ENCODE measurements at regions not wholly inside any gene's neighbourhood (a gene's known extent, or its start where the extent isn't known, plus 50 kb on each side); places are given as distances from the start of the nearest gene placed in this dataset.
A peak's percentile ranks its signal among the peaks of the same experiment; 100 is the strongest.

DNA sequence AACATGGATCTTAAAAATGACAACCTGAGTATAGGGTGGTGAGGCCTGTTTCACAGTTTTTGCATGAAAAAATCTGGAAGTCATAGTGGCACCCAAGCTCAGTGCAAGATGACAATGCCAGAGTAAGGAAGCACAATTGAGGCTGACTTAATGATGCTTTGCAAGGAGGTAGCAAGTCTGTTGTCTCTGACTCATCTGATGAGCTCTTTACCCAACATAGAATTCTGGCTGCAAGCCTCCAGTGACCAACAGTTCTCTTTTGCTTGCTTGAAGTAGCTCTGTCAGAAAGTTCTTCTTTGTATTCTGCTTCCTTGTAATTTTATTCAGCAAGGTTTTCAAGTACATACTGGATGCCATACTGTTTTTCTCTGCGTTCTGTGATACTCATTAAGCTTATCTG is 117.1 kb downstream of the FOXD2 start:
- DNase-seq, result peak; percentile 70
- H3K27me3 ChIP-seq (replicated peaks; ENCODE audit: insufficient read depth), result peaks cover 10% of the 10 kb centered on the region; the same call in 1 of the 2 replicates

DNA sequence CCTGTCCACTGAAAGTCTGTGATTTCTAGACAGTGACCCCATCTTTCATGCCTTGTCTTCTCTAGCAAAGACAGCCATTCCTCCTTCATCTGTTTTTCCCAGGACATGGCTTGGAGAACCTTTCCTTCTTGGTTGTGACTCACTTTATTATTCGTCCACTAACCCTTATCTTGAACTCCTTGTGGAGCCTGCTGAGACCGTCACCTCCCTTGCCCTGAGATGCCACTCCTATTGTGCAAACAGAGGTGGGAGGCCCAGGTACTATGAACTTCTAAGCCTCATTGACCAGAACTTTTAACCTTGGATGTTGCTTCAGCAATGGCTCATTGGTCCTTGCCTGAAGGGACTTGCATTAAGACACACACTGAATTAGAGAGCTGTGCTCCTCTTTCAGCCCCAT is 117.5 kb downstream of the FOXD2 start:
- Histone ChIP-seq H3K4me2 (ENCODE audit: unreplicated experiment) (no peak overlapping the region), H3K27me3 (replicated peaks; ENCODE audit: insufficient read depth) (peaks cover 10% of the 10 kb centered on the region; the same call in 1 of the 2 replicates), H3K9me2 (ENCODE audit: insufficient read depth) (no peaks in the 10 kb centered on the region), H3K9me3 (ENCODE audit: low read depth) (no peaks in the 10 kb centered on the region), H3F3A (ENCODE audit: insufficient read depth) (no peaks in the 10 kb centered on the region), H2AFZ (no peak overlapping the region), H3K27ac (no peak overlapping the region), H3K4me3 (no peak overlapping the region), H4K20me1 (ENCODE audit: insufficient read depth) (no peaks in the 10 kb centered on the region), H3K9ac (no peak overlapping the region), H3K79me2 (ENCODE audit: insufficient read depth) (no peaks in the 10 kb centered on the region), H3K36me3 (ENCODE audit: low read depth) (no peaks in the 10 kb centered on the region), H3K4me1 (ENCODE audit: insufficient read depth) (no peaks in the 10 kb centered on the region)
- TF ChIP-seq EZH2phosphoT487 (IDR thresholded peaks at IDR 0.05; ENCODE audit: insufficient read depth, low read depth) (no peak), EZH2 (IDR thresholded peaks at IDR 0.05; ENCODE audit: insufficient read depth, poor library complexity, severe bottlenecking) (no peak)
- in situ Hi-C loops (cut with MboI), result no loop called here
- no peak for DNase-seq
- WGBS, 2 experiments (ENCODE audit: low coverage in 1 of 2, low lambda C conversion rate in 2 of 2, missing lambda C conversion rate in 2 of 2), result 63 to 64% methylated on average over 2 of the region's 2 CpGs

More for the DNA sequence above, 117.1 kb downstream of the FOXD2 start:
- Histone ChIP-seq H3F3A (ENCODE audit: insufficient read depth) (no peaks in the 10 kb centered on the region), H3K9me2 (ENCODE audit: insufficient read depth) (no peaks in the 10 kb centered on the region), H3K9ac (no peak overlapping the region), H2AFZ (no peak overlapping the region), H4K20me1 (ENCODE audit: insufficient read depth) (no peaks in the 10 kb centered on the region), H3K27ac (no peak overlapping the region), H3K4me2 (ENCODE audit: unreplicated experiment) (no peak overlapping the region), H3K36me3 (ENCODE audit: low read depth) (no peaks in the 10 kb centered on the region), H3K4me3 (no peak overlapping the region), H3K9me3 (ENCODE audit: low read depth) (no peaks in the 10 kb centered on the region), H3K4me1 (ENCODE audit: insufficient read depth) (no peaks in the 10 kb centered on the region), H3K79me2 (ENCODE audit: insufficient read depth) (no peaks in the 10 kb centered on the region)
- TF ChIP-seq EZH2phosphoT487 (IDR thresholded peaks at IDR 0.05; ENCODE audit: insufficient read depth, low read depth) (no peak), EZH2 (IDR thresholded peaks at IDR 0.05; ENCODE audit: insufficient read depth, poor library complexity, severe bottlenecking) (no peak)
- 20 to 27% methylated on average over 1 of the region's 1 CpG for WGBS, 2 experiments (ENCODE audit: low coverage in 1 of 2, low lambda C conversion rate in 2 of 2, missing lambda C conversion rate in 2 of 2)
- in situ Hi-C loops (cut with MboI), result no loop called here

DNA sequence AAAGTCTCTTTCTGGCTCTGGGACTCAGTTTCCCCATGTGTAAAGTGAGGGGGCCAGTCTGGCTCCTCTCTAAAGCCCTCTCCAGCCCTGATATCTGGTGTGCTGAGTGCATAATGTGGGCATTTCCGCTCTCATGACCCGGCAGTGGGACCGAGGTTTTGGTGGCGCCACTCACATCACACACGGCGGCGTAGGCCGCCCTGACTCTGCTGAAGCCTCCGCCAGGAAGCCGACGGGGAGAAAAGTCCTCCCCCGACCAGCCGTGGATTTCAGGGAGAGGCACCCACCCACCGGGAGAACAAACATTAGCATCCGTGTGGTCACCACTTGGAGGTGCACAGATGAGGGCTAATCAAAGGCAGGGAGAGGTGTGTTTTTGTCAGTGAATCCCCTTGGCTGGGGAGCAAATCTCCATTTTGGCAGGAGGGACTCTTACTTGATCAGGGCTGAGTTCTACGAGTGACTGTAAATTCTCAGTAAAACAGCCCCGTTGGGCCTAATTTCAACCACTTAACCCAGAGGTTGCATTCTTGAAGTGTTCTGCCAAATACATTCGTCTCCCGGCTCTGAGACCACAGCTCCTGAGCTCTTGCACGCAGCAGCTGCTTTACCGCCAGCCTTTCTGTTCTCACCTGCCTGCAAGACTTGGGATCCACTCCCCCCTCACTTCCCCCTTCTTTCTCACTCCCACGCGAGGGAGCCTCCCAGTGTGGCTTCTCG is 118.2 kb downstream of the FOXD2 start:
- in situ Hi-C loops (cut with MboI), result no loop called here
- Histone ChIP-seq H3K9ac (no peak overlapping the region), H3K9me2 (ENCODE audit: insufficient read depth) (no peaks in the 10 kb centered on the region), H3K4me1 (ENCODE audit: insufficient read depth) (no peaks in the 10 kb centered on the region), H3K4me3 (no peak overlapping the region), H3K27me3 (replicated peaks; ENCODE audit: insufficient read depth) (peaks cover 10% of the 10 kb centered on the region; the same call in 1 of the 2 replicates), H2AFZ (no peak overlapping the region), H4K20me1 (ENCODE audit: insufficient read depth) (no peaks in the 10 kb centered on the region), H3K79me2 (ENCODE audit: insufficient read depth) (no peaks in the 10 kb centered on the region), H3K27ac (no peak overlapping the region), H3K9me3 (ENCODE audit: low read depth) (no peaks in the 10 kb centered on the region), H3K4me2 (ENCODE audit: unreplicated experiment) (no peak overlapping the region), H3F3A (ENCODE audit: insufficient read depth) (no peaks in the 10 kb centered on the region), H3K36me3 (ENCODE audit: low read depth) (no peaks in the 10 kb centered on the region)
- TF ChIP-seq EZH2 (IDR thresholded peaks at IDR 0.05; ENCODE audit: insufficient read depth, poor library complexity, severe bottlenecking) (no peak), EZH2phosphoT487 (IDR thresholded peaks at IDR 0.05; ENCODE audit: insufficient read depth, low read depth) (no peak)
- no peak for DNase-seq
- WGBS, 2 experiments (ENCODE audit: low coverage in 1 of 2, low lambda C conversion rate in 2 of 2, missing lambda C conversion rate in 2 of 2), result 56 to 57% methylated on average over 24 of the region's 24 CpGs

DNA sequence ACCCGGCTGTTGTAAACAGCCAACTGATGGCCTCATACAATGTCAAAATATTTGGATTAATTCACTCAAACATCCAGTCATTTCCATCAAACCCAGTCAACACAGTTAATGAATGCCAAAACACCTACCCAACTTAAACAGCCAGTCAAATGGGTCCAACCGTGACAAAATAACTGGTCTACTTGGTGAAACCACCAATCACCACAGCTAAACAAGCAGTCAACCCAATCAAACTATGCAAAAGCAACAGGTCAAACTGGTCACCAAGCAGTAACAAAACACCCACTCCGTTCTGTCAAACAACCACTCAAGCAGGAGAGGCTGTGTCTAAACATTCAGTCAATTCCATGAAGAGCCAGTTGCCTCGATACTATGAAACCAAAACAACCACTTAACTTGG is 119.2 kb downstream of the FOXD2 start:
- H3K27ac ChIP-seq, result no peak overlapping the region
- H4K20me1 ChIP-seq (ENCODE audit: insufficient read depth), result no peaks in the 10 kb centered on the region
- H2AFZ ChIP-seq, result no peak overlapping the region
- no peaks in the 10 kb centered on the region for H3K4me1 ChIP-seq (ENCODE audit: insufficient read depth)
- no peaks in the 10 kb centered on the region for H3K79me2 ChIP-seq (ENCODE audit: insufficient read depth)
- in situ Hi-C loops (cut with MboI), result no loop called here
- TF ChIP-seq EZH2 (IDR thresholded peaks at IDR 0.05; ENCODE audit: insufficient read depth, poor library complexity, severe bottlenecking), result no peak
- no peak for TF ChIP-seq EZH2phosphoT487 (IDR thresholded peaks at IDR 0.05; ENCODE audit: insufficient read depth, low read depth)
- H3F3A ChIP-seq (ENCODE audit: insufficient read depth), result no peaks in the 10 kb centered on the region
- H3K4me3 ChIP-seq, result no peak overlapping the region
- DNase-seq, result no peak
- no peaks in the 10 kb centered on the region for H3K9me3 ChIP-seq (ENCODE audit: low read depth)
- H3K9me2 ChIP-seq (ENCODE audit: insufficient read depth), result no peaks in the 10 kb centered on the region
- no peaks in the 10 kb centered on the region for H3K36me3 ChIP-seq (ENCODE audit: low read depth)
- H3K27me3 ChIP-seq (replicated peaks; ENCODE audit: insufficient read depth), result peaks cover 10% of the 10 kb centered on the region; the same call in 1 of the 2 replicates
- no peak overlapping the region for H3K9ac ChIP-seq
- WGBS, 2 experiments (ENCODE audit: low coverage in 1 of 2, low lambda C conversion rate in 2 of 2, missing lambda C conversion rate in 2 of 2), result 68 to 69% methylated on average over 4 of the region's 4 CpGs
- H3K4me2 ChIP-seq (ENCODE audit: unreplicated experiment), result no peak overlapping the region
